GM12891 (cell line): ENCODE measurements at regions not wholly inside any gene's neighbourhood (a gene's known extent, or its start where the extent isn't known, plus 50 kb on each side); places are given as distances from the start of the nearest gene placed in this dataset.

Experiments
- POLR2A ChIP-seq: IDR thresholded peaks from 2 replicates; pipeline ENCODE4 v1.6.1; 2011; ENCODE audit warnings: low read depth, low read length, control low read depth
- POLR2AphosphoS5 ChIP-seq: IDR thresholded peaks from 2 replicates; pipeline ENCODE4 v1.6.1; 2011; ENCODE audit warnings: low read depth, low read length, control low read depth

DNA sequence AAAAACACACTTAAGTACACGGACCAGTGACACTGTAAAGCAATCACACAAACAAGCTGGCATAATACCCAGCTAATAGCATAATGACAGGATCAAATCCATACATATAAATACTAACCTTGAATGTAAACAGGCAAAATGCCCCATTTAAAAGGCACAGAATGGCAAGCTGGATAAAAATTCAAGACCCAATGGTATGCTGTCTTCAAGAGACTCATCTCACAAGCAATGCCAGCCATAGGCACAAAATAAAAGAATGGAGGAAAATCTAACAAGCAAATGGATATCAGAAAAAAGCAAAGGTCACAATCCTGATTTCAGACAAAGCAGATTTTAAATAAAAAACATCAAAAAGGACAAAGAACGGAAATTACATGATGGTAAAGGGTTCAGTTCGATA lies 79.1 kb upstream of the PTGFR start:
- TF ChIP-seq POLR2AphosphoS5: no peak
- TF ChIP-seq POLR2A: no peak
